MM.1S (cell line): ENCODE measurements at regions not wholly inside any gene's neighbourhood (a gene's known extent, or its start where the extent isn't known, plus 50 kb on each side); places are given as distances from the start of the nearest gene placed in this dataset.

Experiments used
- DNase-seq: peaks from one replicate; pipeline ENCODE4 v3.0.0-alpha.2; 2015
- H2AFZ ChIP-seq: fragments of 300-600 bp; sonication (generic); 2 replicates; pipeline ENCODE4 v1.6.0; 2016; ENCODE audit warnings: antibody characterized with exemption, low read length
- H3F3A ChIP-seq: fragments of 300-600 bp; sonication (generic); 2 replicates; pipeline ENCODE4 v1.6.1; 2016; ENCODE audit warnings: mild to moderate bottlenecking, antibody characterized with exemption, low read length, moderate library complexity, mixed read lengths; ENCODE audit not compliant: insufficient read depth
- H3K27ac ChIP-seq: fragments of 300-600 bp; sonication (generic); 2 replicates; pipeline ENCODE4 v1.5.1; 2016; ENCODE audit warnings: mild to moderate bottlenecking, low read length
- H3K27me3 ChIP-seq: fragments of 300-600 bp; sonication (generic); replicated peaks from 2 replicates; pipeline ENCODE4 v1.6.0; 2016; ENCODE audit warnings: low read length; ENCODE audit not compliant: insufficient read depth
- H3K36me3 ChIP-seq: fragments of 300-600 bp; sonication (generic); replicated peaks from 2 replicates; pipeline ENCODE4 v1.6.1; 2016; ENCODE audit warnings: mild to moderate bottlenecking, low read length, mixed read lengths; ENCODE audit not compliant: insufficient read depth
- H3K4me1 ChIP-seq: fragments of 300-600 bp; sonication (generic); 2 replicates; pipeline ENCODE4 v1.6.1; 2016; ENCODE audit warnings: low read length, mixed read lengths
- H3K4me2 ChIP-seq: fragments of 300-600 bp; sonication (generic); 2 replicates; pipeline ENCODE4 v1.6.0; 2016; ENCODE audit warnings: low read depth, low read length
- H3K4me3 ChIP-seq: fragments of 300-600 bp; sonication (generic); 2 replicates; pipeline ENCODE4 v1.5.1; 2016; ENCODE audit warnings: low read length, mixed read lengths
- H3K79me2 ChIP-seq: fragments of 300-600 bp; sonication (generic); 2 replicates; pipeline ENCODE4 v1.6.1; 2016; ENCODE audit warnings: mixed run types, low read length, mixed read lengths
- H3K9ac ChIP-seq: fragments of 300-600 bp; sonication (generic); 2 replicates; pipeline ENCODE4 v1.6.1; 2016; ENCODE audit warnings: low read length, mixed read lengths
- H3K9me2 ChIP-seq: fragments of 300-600 bp; sonication (generic); replicated peaks from 2 replicates; pipeline ENCODE4 v1.6.1; 2016; ENCODE audit warnings: mild to moderate bottlenecking, low read length, mixed read lengths; ENCODE audit not compliant: insufficient read depth
- H3K9me3 ChIP-seq: fragments of 300-600 bp; sonication (generic); replicated peaks from 2 replicates; pipeline ENCODE4 v1.6.1; 2016; ENCODE audit warnings: mild to moderate bottlenecking, low read length, mixed read lengths; ENCODE audit not compliant: insufficient read depth
- H4K20me1 ChIP-seq: fragments of 300-600 bp; sonication (generic); 2 replicates; pipeline ENCODE4 v1.6.1; 2016; ENCODE audit warnings: mild to moderate bottlenecking, low read length, moderate library complexity, mixed read lengths; ENCODE audit not compliant: insufficient read depth
- CTCF ChIP-seq: fragments of 300-600 bp; sonication (generic); IDR thresholded peaks from 2 replicates; pipeline ENCODE4 v1.5.1; 2016; ENCODE audit warnings: antibody characterized with exemption, low read length, mixed read lengths
- EZH2 ChIP-seq: fragments of 300-600 bp; sonication (generic); optimal IDR thresholded peaks from 2 replicates; pipeline ENCODE3; 2017; ENCODE audit warnings: low read depth, mild to moderate bottlenecking, antibody characterized with exemption, low read length, mixed read lengths
- EZH2phosphoT487 ChIP-seq: fragments of 300-600 bp; sonication (generic); IDR thresholded peaks from 2 replicates; pipeline ENCODE4 v1.6.1; 2018; ENCODE audit warnings: antibody characterized with exemption, low read length

- Histone ChIP-seq H2AFZ (no peak overlapping the region), H3K9me3 (no peaks in the 10 kb centered on the region), H4K20me1 (no peaks in the 10 kb centered on the region), H3K4me2 (no peak overlapping the region), H3K4me3 (no peak overlapping the region), H3K4me1 (no peaks in the 10 kb centered on the region), H3F3A (no peaks in the 10 kb centered on the region), H3K79me2 (no peaks in the 10 kb centered on the region), H3K27ac (no peak overlapping the region), H3K9ac (no peak overlapping the region), H3K27me3 (no peaks in the 10 kb centered on the region), H3K9me2 (no peaks in the 10 kb centered on the region), H3K36me3 (no peaks in the 10 kb centered on the region)
- no peak for TF ChIP-seq EZH2
- no peak for TF ChIP-seq EZH2phosphoT487
- TF ChIP-seq CTCF, result no peak
- no peak for DNase-seq
Observed at GRCh38 chr15:55116636-55117035, 80.1 kb downstream of the RSL24D1 start.

GRCh38 chr15:55113736-55114135, 83.0 kb downstream of the RSL24D1 start:
- H3K27ac ChIP-seq, result no peak overlapping the region
- H3K9me2 ChIP-seq, result no peaks in the 10 kb centered on the region
- DNase-seq, result no peak
- H2AFZ ChIP-seq, result no peak overlapping the region
- H3K4me3 ChIP-seq, result no peak overlapping the region
- no peaks in the 10 kb centered on the region for H3K9me3 ChIP-seq
- no peaks in the 10 kb centered on the region for H4K20me1 ChIP-seq
- H3K36me3 ChIP-seq, result no peaks in the 10 kb centered on the region
- H3K27me3 ChIP-seq, result no peaks in the 10 kb centered on the region
- no peaks in the 10 kb centered on the region for H3K79me2 ChIP-seq
- H3K9ac ChIP-seq, result no peak overlapping the region
- H3F3A ChIP-seq, result no peaks in the 10 kb centered on the region
- TF ChIP-seq CTCF (no peak), EZH2phosphoT487 (no peak), EZH2 (no peak)
- no peaks in the 10 kb centered on the region for H3K4me1 ChIP-seq
- H3K4me2 ChIP-seq, result no peak overlapping the region

- Histone ChIP-seq H4K20me1 (no peaks in the 10 kb centered on the region), H3F3A (no peaks in the 10 kb centered on the region), H3K79me2 (no peaks in the 10 kb centered on the region), H3K9me3 (no peaks in the 10 kb centered on the region), H3K27me3 (no peaks in the 10 kb centered on the region), H3K4me3 (no peak overlapping the region), H3K9ac (no peak overlapping the region), H3K27ac (no peak overlapping the region), H3K9me2 (no peaks in the 10 kb centered on the region), H3K4me1 (no peaks in the 10 kb centered on the region), H3K4me2 (no peak overlapping the region), H3K36me3 (no peaks in the 10 kb centered on the region), H2AFZ (no peak overlapping the region)
- no peak for DNase-seq
- no peak for TF ChIP-seq EZH2
- no peak for TF ChIP-seq EZH2phosphoT487
- no peak for TF ChIP-seq CTCF
Observed at GRCh38 chr15:55112706-55113105, 84.0 kb downstream of the RSL24D1 start.
